ENCODE measurements at regions not wholly inside any gene's neighbourhood (a gene's known extent, or its start where the extent isn't known, plus 50 kb on each side); places are given as distances from the start of the nearest gene placed in this dataset.

- Histone ChIP-seq H3K4me1 (replicated peaks in 1 of 4; ENCODE audit: control insufficient read depth in 3 of 4, insufficient read depth in 4 of 4, low read length in 3 of 4) (no peaks in the 10 kb centered on the region; a peak in 2 of 7 replicates), H2BK120ac (replicated peaks; ENCODE audit: low read depth, low read length) (no peak overlapping the region), H3K27me3 (replicated peaks in 1 of 4; ENCODE audit: control insufficient read depth in 3 of 4, extremely low read depth in 1 of 4, insufficient read depth in 3 of 4, low read length in 3 of 4) (no peaks in the 10 kb centered on the region), H4K91ac (replicated peaks; ENCODE audit: insufficient read length, low read length) (no peak overlapping the region), H3K9ac (replicated peaks in 1 of 4; ENCODE audit: extremely low read depth in 1 of 4, low read depth in 3 of 4, low read length in 3 of 4) (no peak overlapping the region), H3K27ac (ENCODE audit: low read depth, low read length) (no peak overlapping the region), H3K4ac (replicated peaks; ENCODE audit: insufficient read length, low read depth, low read length) (no peak overlapping the region), H4K8ac (ENCODE audit: extremely low read depth, insufficient read depth, low read length) (no peak overlapping the region), H2BK15ac (ENCODE audit: low read length) (no peak overlapping the region), H2BK5ac (ENCODE audit: low read depth, low read length) (no peak overlapping the region), H4K20me1 (replicated peaks in 1 of 2; ENCODE audit: control insufficient read depth in 1 of 2, insufficient read depth in 2 of 2, low read length in 2 of 2) (no peaks in the 10 kb centered on the region), H3K4me3 (ENCODE audit: extremely low read depth in 1 of 4, insufficient read depth in 2 of 4, low read depth in 3 of 4, low read length in 4 of 4) (no peak overlapping the region), H3K18ac (ENCODE audit: extremely low read depth, low read length) (no peak overlapping the region), H3K14ac (ENCODE audit: insufficient read length) (no peak overlapping the region), H3K79me1 (ENCODE audit: low read depth, low read length) (no peaks in the 10 kb centered on the region), H2BK12ac (ENCODE audit: low read depth, low read length) (no peak overlapping the region), H3K56ac (replicated peaks; ENCODE audit: insufficient read length, low read depth, low read length) (no peak overlapping the region), H3K4me2 (ENCODE audit: insufficient read depth in 1 of 2, low read depth in 2 of 2, low read length in 2 of 2) (no peak overlapping the region), H4K5ac (ENCODE audit: insufficient read length, low read depth, low read length) (no peak overlapping the region), H3K36me3 (ENCODE audit: control insufficient read depth in 2 of 4, insufficient read depth in 4 of 4, low read length in 3 of 4) (no peaks in the 10 kb centered on the region), H3K79me2 (ENCODE audit: control insufficient read depth in 1 of 2, insufficient read depth in 2 of 2, low read length in 2 of 2) (no peaks in the 10 kb centered on the region), H2BK20ac (ENCODE audit: low read length) (no peak overlapping the region), H3K23me2 (ENCODE audit: low read depth, low read length) (no peaks in the 10 kb centered on the region), H2AK5ac (ENCODE audit: low read depth, low read length) (no peak overlapping the region), H3K23ac (ENCODE audit: insufficient read length) (no peak overlapping the region), H3K9me3 (ENCODE audit: insufficient read depth in 2 of 2, low read depth in 1 of 2, low read length in 1 of 2) (no peaks in the 10 kb centered on the region), H2AFZ (ENCODE audit: low read length) (no peak overlapping the region)
- TF ChIP-seq SIN3A (conservative IDR thresholded peaks at IDR 0.05 in 1 of 2, IDR thresholded peaks at IDR 0.05 in 1 of 2; ENCODE audit: low read depth in 1 of 2, low read length in 2 of 2) (no peak), CREB1 (IDR thresholded peaks at IDR 0.05) (no peak), TEAD4 (IDR thresholded peaks at IDR 0.05; ENCODE audit: low read depth, low read length) (no peak), USF2 (IDR thresholded peaks at IDR 0.05; ENCODE audit: low read length) (no peak), FOSL1 (IDR thresholded peaks at IDR 0.05; ENCODE audit: insufficient read depth, low read depth, low read length) (no peak), POLR2A (IDR thresholded peaks at IDR 0.05; ENCODE audit: control extremely low read depth in 1 of 2, low read depth in 2 of 2, low read length in 2 of 2) (no peak), EP300 (IDR thresholded peaks at IDR 0.05; ENCODE audit: borderline replicate concordance in 1 of 2, low read depth in 2 of 2, low read length in 2 of 2) (no peak), CEBPB (IDR thresholded peaks at IDR 0.05; ENCODE audit: low read depth, low read length) (no peak), TAF1 (IDR thresholded peaks at IDR 0.05; ENCODE audit: low read depth, low read length) (no peak)
- POLR2A ChIA-PET (ENCODE audit: partially characterized antibody) = no interaction called here
- FAIRE-seq (no peak), DNase-seq (ENCODE audit: low read depth in 1 of 2, low spot score in 2 of 2) (no peak)
- WGBS, 2 experiments (ENCODE audit: extremely low coverage in 1 of 2, insufficient coverage in 1 of 2, insufficient read length in 1 of 2, insufficient replicate concordance in 2 of 2, low coverage in 1 of 2, low lambda C conversion rate in 2 of 2, missing lambda C conversion rate in 1 of 2) = 70% methylated on average over 3 of the region's 3 CpGs; no CpG with 5 or more reads in 1 of the 2 experiments
- CTCF ChIA-PET (ENCODE audit: partially characterized antibody) = interaction anchor here (0.7 to 1.1 kb wide), 2 partner anchors 16 to 345 kb away, joined by 3 read pairs; no protein-coding TSS in a partner anchor
These were observed 146.6 kb upstream of the TBL1X start for GRCh38 chrX:9318213-9318612.
